Astrocyte of the cerebellum (primary cell): ENCODE measurements at regions not wholly inside any gene's neighbourhood (a gene's known extent, or its start where the extent isn't known, plus 50 kb on each side); places are given as distances from the start of the nearest gene placed in this dataset.

Experiments
- DNase-seq: peaks from one replicate; pipeline ENCODE4 v3.0.0-alpha.2; 2011; ENCODE audit warnings: low read depth
- H3K4me3 ChIP-seq: 2 replicates; pipeline ENCODE4 v1.5.1; 2011; ENCODE audit warnings: mild to moderate bottlenecking, low read depth, low read length, moderate library complexity
- in situ Hi-C: cut with HindIII; loops from 2 replicates; pipeline ENCODE4 v1.10.0; 2017; ENCODE audit warnings: low sequenced_read_pairs
- TF ChIP-seq, protein P1 (sequence below): IDR thresholded peaks from 2 replicates; pipeline ENCODE4 v1.5.1; 2012; ENCODE audit warnings: low read length, low read depth, moderate library complexity, mild to moderate bottlenecking; ENCODE audit errors: missing control alignments

- no peak for DNase-seq
- TF ChIP-seq, protein P1, sequence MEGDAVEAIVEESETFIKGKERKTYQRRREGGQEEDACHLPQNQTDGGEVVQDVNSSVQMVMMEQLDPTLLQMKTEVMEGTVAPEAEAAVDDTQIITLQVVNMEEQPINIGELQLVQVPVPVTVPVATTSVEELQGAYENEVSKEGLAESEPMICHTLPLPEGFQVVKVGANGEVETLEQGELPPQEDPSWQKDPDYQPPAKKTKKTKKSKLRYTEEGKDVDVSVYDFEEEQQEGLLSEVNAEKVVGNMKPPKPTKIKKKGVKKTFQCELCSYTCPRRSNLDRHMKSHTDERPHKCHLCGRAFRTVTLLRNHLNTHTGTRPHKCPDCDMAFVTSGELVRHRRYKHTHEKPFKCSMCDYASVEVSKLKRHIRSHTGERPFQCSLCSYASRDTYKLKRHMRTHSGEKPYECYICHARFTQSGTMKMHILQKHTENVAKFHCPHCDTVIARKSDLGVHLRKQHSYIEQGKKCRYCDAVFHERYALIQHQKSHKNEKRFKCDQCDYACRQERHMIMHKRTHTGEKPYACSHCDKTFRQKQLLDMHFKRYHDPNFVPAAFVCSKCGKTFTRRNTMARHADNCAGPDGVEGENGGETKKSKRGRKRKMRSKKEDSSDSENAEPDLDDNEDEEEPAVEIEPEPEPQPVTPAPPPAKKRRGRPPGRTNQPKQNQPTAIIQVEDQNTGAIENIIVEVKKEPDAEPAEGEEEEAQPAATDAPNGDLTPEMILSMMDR: no peak
- in situ Hi-C loops: no loop called here
- no peak overlapping the region for H3K4me3 ChIP-seq
These were observed 246.6 kb upstream of the LRRC3B start for GRCh38 chr3:26375843-26376530.

DNA sequence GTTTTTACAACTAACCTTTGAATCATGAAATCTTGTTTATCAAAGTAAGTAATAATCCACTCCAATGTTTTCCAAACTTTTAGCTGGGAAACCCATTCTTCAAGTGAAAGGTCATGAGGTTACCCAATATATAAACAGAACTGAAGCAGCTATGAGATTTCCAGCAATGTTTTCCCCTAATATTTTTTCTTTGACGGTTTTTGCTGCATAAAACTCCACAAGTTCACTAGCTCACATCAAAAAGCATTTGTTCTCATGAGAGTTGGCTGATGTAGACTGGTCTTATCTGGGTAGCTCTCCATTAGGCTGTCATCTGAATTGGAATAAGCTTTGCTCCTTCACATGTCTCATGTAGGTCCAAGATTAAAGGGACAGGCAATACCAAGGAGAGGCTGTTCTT lies 241.2 kb upstream of the LRRC3B start:
- TF ChIP-seq, protein P1: no peak
- H3K4me3 ChIP-seq: no peak overlapping the region
- DNase-seq: no peak
- in situ Hi-C loops: no loop called here

DNA sequence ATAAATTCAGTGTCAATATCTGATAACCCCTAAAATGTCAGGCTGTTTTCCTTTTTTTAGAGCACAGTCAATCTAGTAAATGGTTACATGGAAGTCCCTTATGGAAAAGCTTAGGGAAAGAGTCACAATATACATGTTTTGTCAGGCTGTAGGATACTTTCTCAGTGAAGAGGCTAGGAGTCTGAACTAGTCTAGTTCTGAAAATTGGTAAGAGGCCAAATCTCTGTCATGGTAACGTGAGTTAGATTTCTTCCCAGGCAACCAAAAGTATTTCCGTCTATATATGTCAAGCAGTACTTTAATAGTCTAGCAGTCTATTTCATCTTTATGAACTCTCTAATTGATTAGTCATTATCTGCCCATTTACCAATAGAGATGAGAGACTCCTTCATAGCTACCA lies 215.9 kb upstream of the LRRC3B start:
- in situ Hi-C loops: no loop called here
- TF ChIP-seq, protein P1: no peak
- no peak overlapping the region for H3K4me3 ChIP-seq
- no peak for DNase-seq

GRCh38 chr3:26418553-26418952 lies 204.0 kb upstream of the LRRC3B start:
- TF ChIP-seq, protein P1: no peak
- in situ Hi-C loops: no loop called here
- no peak for DNase-seq
- H3K4me3 ChIP-seq: no peak overlapping the region

DNA sequence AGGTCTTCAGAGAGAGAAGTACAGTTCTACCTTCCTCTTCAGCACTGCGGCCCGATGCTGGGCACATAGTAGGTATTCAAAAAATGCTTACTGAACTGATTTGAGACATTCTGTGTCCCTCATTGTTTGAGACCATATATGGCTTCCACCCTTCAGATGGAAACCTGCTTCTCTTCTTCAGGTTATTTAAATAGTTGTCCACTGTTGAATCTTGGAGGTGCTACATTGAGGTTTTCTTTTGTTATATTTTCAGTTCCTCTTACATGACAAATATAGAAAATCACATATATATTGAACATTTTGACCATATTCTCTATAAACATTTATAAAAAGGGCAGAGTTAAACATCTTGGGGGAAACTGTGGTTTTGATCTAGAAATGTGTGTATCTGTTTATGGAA lies 200.2 kb upstream of the LRRC3B start:
- in situ Hi-C loops: loop anchor here (10.0 kb wide), 1 partner anchor 58 kb away; no protein-coding TSS in a partner anchor
- no peak for DNase-seq
- TF ChIP-seq, protein P1: no peak
- no peak overlapping the region for H3K4me3 ChIP-seq

DNA sequence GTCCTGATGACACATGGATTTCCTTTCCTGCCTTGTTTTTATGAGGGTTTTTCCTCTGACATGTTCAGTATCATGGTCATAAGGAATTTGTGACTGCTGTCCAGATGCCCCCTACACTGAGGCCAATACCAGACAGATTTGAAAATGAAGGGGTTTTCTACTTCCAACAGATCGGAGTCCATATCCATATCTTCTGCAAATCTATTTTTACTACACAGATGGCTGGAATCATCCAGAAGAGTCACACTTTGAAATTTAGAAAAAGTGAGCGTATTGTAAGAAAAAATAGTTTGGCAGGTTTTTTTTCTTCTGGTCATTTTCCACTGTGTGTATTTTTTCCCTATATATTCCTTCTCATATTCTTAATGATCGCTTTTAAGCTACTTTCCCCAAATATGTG lies 197.5 kb upstream of the LRRC3B start:
- H3K4me3 ChIP-seq: no peak overlapping the region
- TF ChIP-seq, protein P1: no peak
- in situ Hi-C loops: loop anchor here (10.0 kb wide), 1 partner anchor 60 kb away; no protein-coding TSS in a partner anchor
- DNase-seq: no peak
